SIG-M5 treated with dmso at 0.1 percent for 504 hours (cell line): ENCODE measurements at regions not wholly inside any gene's neighbourhood (a gene's known extent, or its start where the extent isn't known, plus 50 kb on each side); places are given as distances from the start of the nearest gene placed in this dataset.
"Not testable (repeated sequence)": the region's sequence is repeated elsewhere in the genome, so short reads cannot be mapped to it uniquely, and the experiment has no call there.

ENCODE experiments used
- DNase-seq: peaks from one replicate; lab custom pipeline; 2025; ENCODE audit not compliant: unreplicated experiment; lab: John Stamatoyannopoulos, UW

DNA sequence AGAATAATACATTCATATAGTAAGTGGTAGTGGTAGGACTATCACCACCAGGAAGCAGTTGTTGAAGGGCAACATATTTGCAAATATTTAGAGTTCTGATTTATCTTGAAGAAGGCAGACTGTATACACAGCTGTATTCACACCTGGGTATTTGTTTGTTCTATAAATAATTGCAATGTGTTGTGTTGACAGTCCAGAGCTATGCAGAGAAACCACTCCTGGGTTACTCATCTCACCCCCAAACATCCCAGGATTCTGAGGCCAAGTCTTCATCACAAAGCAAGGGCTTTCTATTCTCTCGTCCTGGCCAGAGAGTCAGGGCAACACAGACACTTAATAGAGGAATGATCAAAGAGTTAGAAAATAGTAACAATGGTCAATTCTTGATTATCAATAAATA is 102.1 kb upstream of the FAT3 start:
- no peak for DNase-seq

GRCh38 chr11:92111287-92111686 is 113.3 kb upstream of the FAT3 start:
- DNase-seq, result no peak

DNA sequence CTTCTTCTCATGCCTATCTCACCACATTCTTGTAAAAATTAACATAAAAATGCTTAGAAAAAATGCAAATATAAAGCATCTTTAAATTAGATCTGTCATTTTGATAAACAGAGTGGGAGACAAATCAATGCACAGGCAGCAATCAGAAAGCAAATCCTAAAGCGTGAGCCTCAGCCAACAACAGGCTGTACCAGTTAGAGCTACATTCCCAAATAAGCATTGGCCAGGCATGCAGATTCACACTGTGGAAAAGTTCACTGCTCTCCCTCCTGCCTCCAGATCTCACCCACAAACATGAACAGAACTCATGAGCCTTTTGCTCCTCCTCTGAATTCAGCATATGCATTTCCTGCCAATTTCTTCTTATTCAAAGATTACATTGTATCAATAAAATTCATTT is 115.2 kb upstream of the FAT3 start:
- no peak for DNase-seq

GRCh38 chr11:92107331-92107730 is 117.3 kb upstream of the FAT3 start:
- DNase-seq, result no peak

GRCh38 chr11:92104349-92104748 is 120.3 kb upstream of the FAT3 start:
- no peak for DNase-seq

DNA sequence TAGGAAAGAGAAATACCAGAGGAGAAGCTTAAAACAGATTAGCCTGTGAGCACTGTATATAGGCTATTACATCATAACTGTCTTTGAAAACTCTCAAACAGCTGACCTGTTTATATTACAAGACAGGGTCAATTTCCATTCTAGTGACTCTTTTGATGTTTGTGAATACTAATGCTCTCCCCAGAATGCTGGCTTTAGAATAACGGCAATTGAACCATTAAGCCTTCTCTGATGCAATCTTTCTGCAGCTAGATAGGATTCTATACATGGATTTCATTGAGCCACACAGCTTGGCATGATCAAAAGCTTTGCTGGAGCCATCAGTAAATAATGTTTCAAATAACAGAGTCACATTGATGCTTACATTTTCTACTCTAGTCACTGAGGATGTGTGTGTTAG is 122.7 kb upstream of the FAT3 start:
- no peak for DNase-seq

GRCh38 chr11:92099183-92099582 is 125.4 kb upstream of the FAT3 start:
- DNase-seq, result no peak

- DNase-seq, result no peak
Measured at GRCh38 chr11:92098172-92098571, 126.4 kb upstream of the FAT3 start.

- no peak for DNase-seq
Measured at GRCh38 chr11:92087725-92088537, 136.7 kb upstream of the FAT3 start.

- no peak for DNase-seq
Measured at GRCh38 chr11:92083123-92083522, 141.5 kb upstream of the FAT3 start.

- DNase-seq, result no peak
Measured at GRCh38 chr11:92082652-92083051, 142.0 kb upstream of the FAT3 start.

DNA sequence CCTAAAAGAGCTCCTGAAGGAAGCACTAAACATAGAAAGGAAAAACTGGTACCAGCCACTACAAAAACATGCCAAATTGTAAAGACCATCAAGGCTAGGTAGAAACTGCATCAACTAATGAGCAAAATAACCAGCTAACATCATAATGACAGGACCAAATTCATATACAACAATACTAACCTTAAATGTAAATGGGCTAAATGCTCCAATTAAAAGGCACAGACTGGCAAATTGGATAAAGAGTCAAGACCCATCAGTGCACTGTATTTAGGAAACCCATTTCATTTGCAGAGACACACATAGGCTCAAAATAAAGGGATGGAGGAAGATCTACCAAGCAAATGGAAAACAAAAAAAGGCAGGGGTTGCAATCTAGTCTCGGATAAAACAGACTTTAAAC is 150.1 kb upstream of the FAT3 start:
- not testable (repeated sequence) for DNase-seq

DNA sequence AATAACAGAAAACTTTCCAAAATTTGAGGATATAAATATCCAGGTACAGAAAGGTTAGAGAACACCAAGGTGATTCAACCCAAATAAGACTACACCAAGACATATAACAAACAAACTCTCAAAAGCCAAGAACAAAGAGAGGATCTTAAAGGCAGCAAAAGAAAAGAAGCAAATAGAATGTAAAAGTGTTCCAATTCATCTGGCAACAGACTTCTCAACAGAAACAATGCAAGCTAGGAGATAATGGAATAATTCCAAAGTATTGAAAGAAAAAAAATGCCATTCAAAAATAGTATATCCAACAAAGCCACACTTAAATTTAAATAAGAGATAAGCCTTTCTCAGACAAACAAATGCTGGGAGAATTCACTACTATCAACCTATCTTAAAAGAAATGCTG is 153.0 kb upstream of the FAT3 start:
- no peak for DNase-seq

GRCh38 chr11:92070026-92070889 is 154.4 kb upstream of the FAT3 start:
- DNase-seq, result no peak

DNA sequence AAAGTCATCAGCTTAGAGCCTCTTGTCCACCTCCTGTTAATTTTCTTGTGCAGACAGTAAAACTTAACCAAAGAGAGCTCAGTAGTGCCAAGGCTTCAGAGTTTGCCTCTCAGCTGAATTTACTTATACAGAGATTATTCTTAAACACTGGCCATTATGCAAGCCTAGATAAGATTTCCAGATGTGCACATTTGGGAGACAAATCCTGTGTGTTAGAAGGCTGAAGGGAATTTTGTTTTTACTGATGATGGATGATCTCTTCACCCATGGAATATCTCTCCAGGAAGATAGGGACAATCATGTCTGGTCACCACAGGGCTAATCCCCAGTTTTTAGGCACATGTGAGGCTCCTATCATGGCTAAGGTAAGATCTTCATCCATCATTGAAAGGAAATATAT is 157.6 kb upstream of the FAT3 start:
- no peak for DNase-seq

GRCh38 chr11:92061456-92062062 is 163.1 kb upstream of the FAT3 start:
- no peak for DNase-seq

DNA sequence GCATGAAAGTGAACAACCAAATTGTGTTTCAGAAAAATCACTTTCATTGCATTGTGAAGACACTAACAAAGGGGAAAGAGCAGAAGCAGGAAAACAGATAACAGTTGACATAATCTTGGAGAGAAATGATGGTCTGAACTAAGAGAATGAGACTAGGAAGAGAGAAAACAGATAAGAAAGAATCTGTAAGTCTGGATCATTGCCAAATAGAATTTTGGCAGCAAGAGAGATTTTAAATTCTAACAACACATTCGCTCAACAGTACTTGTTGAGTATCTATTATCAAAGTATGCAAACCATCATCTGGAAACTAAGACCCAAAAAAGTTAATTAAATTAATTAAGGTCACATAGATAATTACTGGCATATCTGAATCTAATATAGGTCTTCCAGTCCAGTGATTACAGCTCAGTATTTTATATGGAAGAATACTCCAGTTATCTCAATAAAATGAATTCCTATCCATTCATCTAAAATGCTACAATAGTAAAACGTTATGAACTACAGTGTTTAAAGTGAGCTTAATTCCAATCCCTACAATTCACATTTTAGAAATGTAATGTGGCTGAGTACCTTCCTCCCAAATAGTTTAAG is 166.7 kb upstream of the FAT3 start:
- DNase-seq, result no peak

- DNase-seq, result no peak
Measured at GRCh38 chr11:92053216-92053615, 171.4 kb upstream of the FAT3 start.

DNA sequence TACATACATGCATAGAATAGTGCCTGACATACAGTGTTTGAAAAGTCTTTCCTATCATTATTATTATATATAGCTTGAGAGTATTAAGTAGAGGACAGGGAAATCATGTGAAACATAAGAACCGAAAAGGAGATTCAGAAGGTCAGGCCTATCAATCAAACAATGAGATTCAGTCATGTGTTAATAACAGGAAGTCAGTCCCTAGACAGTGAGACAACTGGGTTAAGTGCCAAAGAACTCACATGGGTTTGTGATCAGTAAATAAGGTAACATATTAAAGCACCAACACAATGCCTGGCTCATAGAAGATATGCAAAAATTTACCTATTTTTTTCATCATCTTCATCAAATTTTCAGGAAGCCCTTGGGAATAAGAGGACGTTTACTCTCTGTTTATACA is 174.3 kb upstream of the FAT3 start:
- DNase-seq, result no peak

GRCh38 chr11:92048415-92048814 is 176.2 kb upstream of the FAT3 start:
- DNase-seq, result no peak

DNA sequence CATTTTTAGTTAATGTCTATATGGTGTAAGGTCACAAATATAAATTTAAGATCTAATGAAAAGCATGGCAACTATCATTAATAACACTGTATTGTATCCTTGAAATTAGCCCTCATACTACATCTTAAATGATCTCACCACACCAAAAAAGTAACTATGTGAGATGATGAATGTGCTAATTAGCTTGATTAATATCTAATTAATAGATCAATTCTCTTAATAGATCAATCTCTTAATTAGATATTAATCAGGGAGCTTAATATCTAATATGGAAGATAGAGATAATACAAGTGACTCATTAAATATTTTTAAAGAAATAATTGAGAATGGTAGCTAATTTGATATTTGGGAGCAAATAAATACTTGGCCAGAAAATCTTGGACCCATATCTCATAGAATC is 178.5 kb upstream of the FAT3 start:
- no peak for DNase-seq

GRCh38 chr11:92045301-92045700 is 179.3 kb upstream of the FAT3 start:
- no peak for DNase-seq
